Gastrocnemius medialis (tissue), 4 donors: ENCODE measurements at regions not wholly inside any gene's neighbourhood (a gene's known extent, or its start where the extent isn't known, plus 50 kb on each side); places are given as distances from the start of the nearest gene placed in this dataset.

Experiments used
- ATAC-seq, 2 donors: fragments of 150-250 bp; one replicate each; pipeline ENCODE4 v1.9.1; 2016
- DNase-seq, 2 donors: peaks; one replicate each; pipeline ENCODE4 v3.0.0-alpha.2; 2019
- H3K27ac ChIP-seq, 4 donors: fragments of 200-600 bp; sonication (generic); 1 replicate in 1 of 4; 2 replicates in 3 of 4; pipeline ENCODE4 v1.5.1; 2016 to 2018; ENCODE audit warnings: mild to moderate bottlenecking in 2 of 4, moderate library complexity in 1 of 4
- H3K27me3 ChIP-seq, 3 donors: fragments of 200-600 bp; sonication (generic) in 2 of 3; 1 replicate in 1 of 3; 2 replicates in 2 of 3; pipeline versions ENCODE4 v1.5.1 to v1.6.0; 2016 to 2019; ENCODE audit warnings: mild to moderate bottlenecking in 1 of 3, moderate library complexity in 1 of 3
- H3K36me3 ChIP-seq, 2 donors: fragments of 200-600 bp; sonication (generic) in 1 of 2; one replicate each; pipeline ENCODE4 v1.5.1; 2017 to 2018
- H3K4me1 ChIP-seq, 2 donors: fragments of 200-600 bp; sonication (generic) in 1 of 2; one replicate each; pipeline ENCODE4 v1.5.1; 2016 to 2017; ENCODE audit warnings: mild to moderate bottlenecking in 2 of 2
- H3K4me3 ChIP-seq, 4 donors: fragments of 200-600 bp; sonication (generic) in 3 of 4; 1 replicate in 1 of 4; 2 replicates in 3 of 4; pipeline ENCODE4 v1.5.1; 2016 to 2019; ENCODE audit warnings: mild to moderate bottlenecking in 2 of 4
- H3K9me3 ChIP-seq, 3 donors: fragments of 200-600 bp; sonication (generic) in 2 of 3; 1 replicate in 1 of 3; 2 replicates in 2 of 3; pipeline ENCODE4 v1.5.1; 2016 to 2019
- POLR2A ChIP-seq, 2 donors: fragments of 450-650 bp; IDR thresholded peaks; one replicate each; pipeline ENCODE4 v1.6.1; 2017; ENCODE audit warnings: antibody characterized with exemption in 2 of 2, mild to moderate bottlenecking in 2 of 2, moderate library complexity in 2 of 2
- in situ Hi-C, 4 donors: fragments of 200-750 bp; cut with MboI; loops; one replicate each; pipeline versions ENCODE4 v1.15.0 to v1.8.0; 2017; ENCODE audit warnings: low sequenced_read_pairs in 4 of 4
- intact Hi-C: fragments of 100-400 bp; cut with DNase I; formaldehyde crosslinking; loops from one replicate; pipeline ENCODE4 v1.15.1; 2023; ENCODE audit warnings: low total_unique reads
- TF ChIP-seq, protein P1 (sequence below), 5 experiments: fragments of 450-650 bp in 3 of 5; fragments of 200-600 bp in 2 of 5; sonication (generic) in 2 of 5; IDR thresholded peaks in 4 of 5; conservative IDR thresholded peaks in 1 of 5; 1 replicate in 4 of 5; 2 replicates in 1 of 5; pipeline ENCODE4 v1.5.1; 2016 to 2019; ENCODE audit warnings: antibody characterized with exemption in 5 of 5, mild to moderate bottlenecking in 3 of 5, moderate library complexity in 3 of 5

DNA sequence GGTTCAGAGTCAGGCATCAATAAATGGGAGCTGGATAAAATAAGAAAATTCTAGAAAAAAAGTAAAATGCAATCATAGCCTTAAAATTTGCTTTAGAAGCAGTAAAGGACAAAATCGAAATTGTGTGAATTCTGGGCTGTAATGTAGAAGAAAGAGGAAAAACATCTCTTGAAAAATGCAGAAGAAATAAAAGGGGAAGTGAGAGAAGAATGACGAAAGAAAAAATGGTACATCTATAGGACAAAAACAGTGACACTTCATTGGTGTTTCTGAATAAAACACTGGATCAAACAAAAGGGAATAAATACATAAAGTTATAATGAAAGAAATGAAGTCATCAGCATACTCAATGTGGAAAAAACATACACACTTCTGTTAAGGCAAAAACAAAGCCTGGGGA lies 642.3 kb downstream of the ACTL7B start:
- intact Hi-C loops = no loop called here
- no peaks in the 10 kb centered on the region for H3K27me3 ChIP-seq
- TF ChIP-seq, protein P1, sequence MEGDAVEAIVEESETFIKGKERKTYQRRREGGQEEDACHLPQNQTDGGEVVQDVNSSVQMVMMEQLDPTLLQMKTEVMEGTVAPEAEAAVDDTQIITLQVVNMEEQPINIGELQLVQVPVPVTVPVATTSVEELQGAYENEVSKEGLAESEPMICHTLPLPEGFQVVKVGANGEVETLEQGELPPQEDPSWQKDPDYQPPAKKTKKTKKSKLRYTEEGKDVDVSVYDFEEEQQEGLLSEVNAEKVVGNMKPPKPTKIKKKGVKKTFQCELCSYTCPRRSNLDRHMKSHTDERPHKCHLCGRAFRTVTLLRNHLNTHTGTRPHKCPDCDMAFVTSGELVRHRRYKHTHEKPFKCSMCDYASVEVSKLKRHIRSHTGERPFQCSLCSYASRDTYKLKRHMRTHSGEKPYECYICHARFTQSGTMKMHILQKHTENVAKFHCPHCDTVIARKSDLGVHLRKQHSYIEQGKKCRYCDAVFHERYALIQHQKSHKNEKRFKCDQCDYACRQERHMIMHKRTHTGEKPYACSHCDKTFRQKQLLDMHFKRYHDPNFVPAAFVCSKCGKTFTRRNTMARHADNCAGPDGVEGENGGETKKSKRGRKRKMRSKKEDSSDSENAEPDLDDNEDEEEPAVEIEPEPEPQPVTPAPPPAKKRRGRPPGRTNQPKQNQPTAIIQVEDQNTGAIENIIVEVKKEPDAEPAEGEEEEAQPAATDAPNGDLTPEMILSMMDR (IDR thresholded peaks at IDR 0.05 in 4 of 5, conservative IDR thresholded peaks at IDR 0.05 in 1 of 5) = no peak
- TF ChIP-seq POLR2A (IDR thresholded peaks at IDR 0.05) = no peak
- no peak for ATAC-seq
- H3K9me3 ChIP-seq = no peaks in the 10 kb centered on the region
- in situ Hi-C loops = no loop called here
- H3K4me1 ChIP-seq = no peaks in the 10 kb centered on the region
- DNase-seq = no peak
- H3K4me3 ChIP-seq = no peak overlapping the region
- H3K36me3 ChIP-seq = no peaks in the 10 kb centered on the region
- no peak overlapping the region for H3K27ac ChIP-seq

DNA sequence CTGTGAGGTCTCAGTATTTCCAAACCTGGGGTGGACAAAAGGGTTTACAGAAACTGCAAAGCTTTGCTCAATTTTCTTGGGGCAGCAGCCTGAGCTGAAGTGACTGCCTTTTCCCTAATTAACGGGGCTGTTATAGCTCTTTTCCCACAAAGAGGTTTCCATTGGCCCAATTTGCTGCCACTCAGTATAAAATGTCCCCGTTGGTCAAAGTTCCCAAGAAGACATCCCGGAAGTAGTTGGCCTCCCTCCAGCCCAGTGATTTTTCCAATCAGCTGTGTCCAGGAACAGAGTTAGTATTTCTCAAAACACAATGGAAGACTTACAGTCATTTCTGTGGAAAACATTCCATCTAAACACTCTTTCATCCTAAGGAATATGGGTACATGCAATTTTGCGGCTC lies 643.6 kb downstream of the ACTL7B start:
- no peak for ATAC-seq
- no peaks in the 10 kb centered on the region for H3K27me3 ChIP-seq
- no peak overlapping the region for H3K4me3 ChIP-seq
- no peak for DNase-seq
- in situ Hi-C loops (no loop called here), intact Hi-C loops (no loop called here)
- no peak overlapping the region for H3K27ac ChIP-seq
- H3K4me1 ChIP-seq = no peaks in the 10 kb centered on the region
- H3K9me3 ChIP-seq = no peaks in the 10 kb centered on the region
- H3K36me3 ChIP-seq = no peaks in the 10 kb centered on the region
- no peak for TF ChIP-seq POLR2A (IDR thresholded peaks at IDR 0.05)
- TF ChIP-seq, protein P1 (IDR thresholded peaks at IDR 0.05 in 4 of 5, conservative IDR thresholded peaks at IDR 0.05 in 1 of 5) = no peak

DNA sequence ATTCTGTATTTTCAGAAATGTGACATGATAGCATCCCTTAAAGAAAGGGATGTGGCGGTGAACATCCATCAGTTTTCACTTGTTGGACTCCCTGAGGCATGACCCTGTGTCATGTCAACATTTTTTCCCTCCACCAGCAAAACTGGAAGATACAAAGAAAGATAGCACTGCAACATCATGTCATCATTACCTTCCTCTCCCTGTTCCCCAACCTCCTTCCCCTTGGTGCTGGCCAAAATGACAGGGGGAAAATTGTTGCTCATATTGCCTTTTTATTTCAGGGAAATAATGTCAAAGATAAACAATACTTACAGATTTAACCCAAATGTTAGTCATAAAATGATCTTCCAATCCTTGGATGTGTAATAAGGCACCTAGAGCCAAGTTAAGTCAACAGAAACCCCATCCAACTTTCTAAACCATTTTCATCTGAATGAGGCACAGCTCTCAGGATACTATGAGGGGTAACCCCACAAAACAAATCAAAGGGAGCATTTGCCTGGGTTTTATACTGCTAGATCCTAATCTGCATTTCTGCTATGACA lies 644.3 kb downstream of the ACTL7B start:
- Histone ChIP-seq H3K4me1 (no peaks in the 10 kb centered on the region), H3K4me3 (no peak overlapping the region), H3K27ac (no peak overlapping the region), H3K9me3 (no peaks in the 10 kb centered on the region), H3K27me3 (no peaks in the 10 kb centered on the region), H3K36me3 (no peaks in the 10 kb centered on the region)
- in situ Hi-C loops = no loop called here
- intact Hi-C loops = no loop called here
- DNase-seq = no peak
- no peak for ATAC-seq
- TF ChIP-seq, protein P1 (IDR thresholded peaks at IDR 0.05 in 4 of 5, conservative IDR thresholded peaks at IDR 0.05 in 1 of 5) = no peak
- no peak for TF ChIP-seq POLR2A (IDR thresholded peaks at IDR 0.05)

DNA sequence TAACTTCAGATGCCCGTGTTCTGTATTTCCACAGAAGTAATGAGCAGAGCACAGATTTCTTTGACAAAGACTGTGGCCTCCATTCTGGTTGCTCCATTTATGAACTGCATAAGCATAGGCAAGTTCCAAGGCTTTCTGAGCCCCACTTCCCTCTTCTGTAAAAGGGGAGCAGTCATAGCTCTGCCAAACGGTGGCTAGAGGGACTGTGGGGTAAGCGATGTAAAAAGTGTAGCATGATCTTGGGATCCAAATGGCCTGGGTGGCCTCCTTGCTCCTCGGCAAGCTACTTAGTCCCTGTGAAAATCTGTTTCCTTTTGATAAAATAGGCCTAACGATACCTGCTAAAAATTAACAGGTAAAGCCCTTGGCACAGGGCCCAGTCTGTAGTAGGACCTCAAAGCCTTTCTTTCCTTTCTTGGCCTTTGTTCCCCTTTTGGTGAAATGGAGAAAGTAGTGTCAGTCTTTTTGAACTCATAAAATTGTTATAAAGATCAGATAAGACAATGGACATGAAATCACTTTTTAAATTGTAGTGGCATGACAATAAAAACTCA lies 646.6 kb downstream of the ACTL7B start:
- Histone ChIP-seq H3K4me1 (no peaks in the 10 kb centered on the region), H3K4me3 (no peak overlapping the region), H3K27me3 (no peaks in the 10 kb centered on the region), H3K9me3 (no peaks in the 10 kb centered on the region), H3K27ac (no peak overlapping the region), H3K36me3 (no peaks in the 10 kb centered on the region)
- DNase-seq (no peak), ATAC-seq (no peak)
- intact Hi-C loops (no loop called here), in situ Hi-C loops (no loop called here)
- TF ChIP-seq, protein P1 (IDR thresholded peaks at IDR 0.05 in 4 of 5, conservative IDR thresholded peaks at IDR 0.05 in 1 of 5) = no peak
- no peak for TF ChIP-seq POLR2A (IDR thresholded peaks at IDR 0.05)
